Large intestine (tissue), 3 donors: ENCODE measurements at regions not wholly inside any gene's neighbourhood (a gene's known extent, or its start where the extent isn't known, plus 50 kb on each side); places are given as distances from the start of the nearest gene placed in this dataset.

Experiments
- DNase-seq, 2 donors: peaks; one replicate each; pipeline versions ENCODE4 v3.0.0 to v3.0.0-alpha.2; 2013
- H3K27ac ChIP-seq: one replicate; pipeline ENCODE4 v1.5.1; 2013; ENCODE audit warnings: low read length
- H3K27me3 ChIP-seq: 2 replicates; pipeline ENCODE4 v1.6.1; 2013; ENCODE audit warnings: low read length; ENCODE audit not compliant: control insufficient read depth, insufficient read depth
- H3K36me3 ChIP-seq: 2 replicates; pipeline ENCODE4 v1.6.1; 2013; ENCODE audit warnings: low read length; ENCODE audit not compliant: control insufficient read depth, insufficient read depth
- H3K4me1 ChIP-seq: one replicate; pipeline ENCODE4 v1.6.1; 2013; ENCODE audit warnings: low read length; ENCODE audit not compliant: control insufficient read depth, insufficient read depth
- H3K4me3 ChIP-seq: one replicate; pipeline ENCODE4 v1.5.1; 2013; ENCODE audit warnings: low read length
- H3K9me3 ChIP-seq: one replicate; pipeline ENCODE4 v1.6.1; 2013; ENCODE audit warnings: mild to moderate bottlenecking, low read depth, low read length, moderate library complexity; ENCODE audit not compliant: control insufficient read depth
- WGBS: methylation state at CpG from one replicate; pipeline ENCODE4 v1.1.5; 2013; ENCODE audit warnings: low lambda C conversion rate; ENCODE audit not compliant: insufficient coverage; 5-methylcytosine and 5-hydroxymethylcytosine counted together

DNA sequence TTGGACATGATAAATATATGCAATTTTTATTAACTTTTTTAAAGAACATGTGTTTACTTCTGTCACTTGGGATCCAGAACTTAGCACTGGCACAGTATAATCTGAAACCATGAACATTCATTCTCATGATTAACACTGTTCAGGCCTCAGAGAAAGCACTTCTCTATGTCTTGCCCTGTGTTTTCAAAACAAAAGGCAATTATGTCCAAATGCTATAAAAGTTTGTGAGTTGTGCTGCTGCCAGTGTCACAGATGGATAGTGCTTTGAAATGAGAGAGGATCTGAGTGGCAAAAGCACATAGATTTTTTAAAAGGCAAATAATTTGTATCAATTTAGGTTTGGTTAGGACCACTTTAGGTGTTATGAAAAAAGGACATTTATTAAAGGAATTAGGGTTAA is 470.5 kb upstream of the FAM98A start:
- no peaks in the 10 kb centered on the region for H3K27me3 ChIP-seq
- no peaks in the 10 kb centered on the region for H3K36me3 ChIP-seq
- DNase-seq: no peak
- no peak overlapping the region for H3K27ac ChIP-seq
- H3K4me3 ChIP-seq: no peak overlapping the region
- H3K9me3 ChIP-seq: no peaks in the 10 kb centered on the region
- H3K4me1 ChIP-seq: no peaks in the 10 kb centered on the region

DNA sequence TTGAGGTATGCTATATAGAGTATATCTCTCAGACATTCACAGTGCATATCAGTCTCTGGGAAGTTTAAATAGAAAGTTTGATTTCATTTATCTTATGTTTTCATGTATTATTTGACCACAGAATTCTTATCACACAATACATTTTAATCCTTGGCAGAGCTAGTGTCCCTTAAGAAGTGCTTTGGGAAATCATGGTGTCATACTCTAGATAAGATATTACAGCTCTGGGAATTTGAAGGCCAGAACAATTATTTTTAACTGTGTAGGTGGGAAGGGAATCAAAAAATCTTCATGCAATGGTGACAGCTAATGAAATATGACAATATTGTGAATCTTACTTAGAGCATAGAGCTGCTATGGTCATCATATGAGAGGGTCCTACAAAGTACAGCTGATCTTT is 451.3 kb upstream of the FAM98A start:
- Histone ChIP-seq H3K27me3 (no peaks in the 10 kb centered on the region), H3K4me3 (no peak overlapping the region), H3K4me1 (no peaks in the 10 kb centered on the region), H3K36me3 (no peaks in the 10 kb centered on the region), H3K9me3 (no peaks in the 10 kb centered on the region), H3K27ac (no peak overlapping the region)
- DNase-seq: no peak

DNA sequence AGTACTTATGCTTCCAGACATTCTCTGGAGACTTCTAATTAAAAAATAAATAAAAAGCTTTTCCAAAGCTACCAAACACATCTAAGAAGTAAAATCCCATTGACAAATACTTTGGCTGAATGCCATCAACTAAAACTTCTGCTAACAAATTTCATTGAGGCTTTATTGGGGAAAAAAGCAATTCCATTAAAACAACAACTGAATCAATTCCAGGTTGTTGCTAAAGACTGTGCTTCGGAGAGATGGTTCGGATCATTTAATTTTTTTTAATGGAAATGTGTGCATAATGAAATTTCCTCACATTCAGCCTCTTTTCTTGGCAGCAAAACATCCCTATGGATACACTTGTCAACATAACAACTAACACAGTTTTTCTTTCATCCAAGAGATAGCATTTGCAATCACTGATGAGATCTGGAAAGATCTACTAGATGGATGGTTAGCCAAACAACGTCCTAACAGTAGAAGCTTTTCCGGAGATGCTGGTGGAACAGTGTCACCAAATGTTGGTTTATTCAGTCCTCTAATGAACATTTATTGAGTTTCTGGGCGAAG is 446.1 kb upstream of the FAM98A start:
- Histone ChIP-seq H3K36me3 (no peaks in the 10 kb centered on the region), H3K27ac (no peak overlapping the region), H3K27me3 (no peaks in the 10 kb centered on the region), H3K4me1 (no peaks in the 10 kb centered on the region), H3K9me3 (no peaks in the 10 kb centered on the region), H3K4me3 (no peak overlapping the region)
- DNase-seq: no peak
- WGBS: no CpG with 5 or more reads among the region's 5 CpGs

DNA sequence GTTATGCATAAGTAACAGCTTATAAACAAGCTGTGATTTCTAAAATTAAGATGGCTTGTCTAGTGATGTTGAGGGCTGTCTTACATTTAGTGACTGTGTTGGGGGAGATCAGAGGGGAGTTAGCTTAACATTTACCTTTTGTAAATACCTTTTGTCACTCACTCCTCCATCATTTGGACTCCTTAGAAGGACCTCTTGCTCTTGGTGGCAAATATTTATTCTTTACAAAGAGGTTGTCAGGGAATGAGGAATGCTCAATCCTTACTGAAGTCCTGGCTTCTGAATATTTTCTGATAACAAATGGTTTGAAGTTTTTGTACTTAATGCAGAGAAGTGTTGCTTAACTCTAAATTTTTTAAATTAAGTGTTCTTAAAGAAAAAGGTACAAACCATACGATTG is 438.8 kb upstream of the FAM98A start:
- no CpG with 5 or more reads among the region's 1 CpG for WGBS
- no peak for DNase-seq
- Histone ChIP-seq H3K9me3 (no peaks in the 10 kb centered on the region), H3K4me3 (no peak overlapping the region), H3K27ac (no peak overlapping the region), H3K36me3 (no peaks in the 10 kb centered on the region), H3K4me1 (no peaks in the 10 kb centered on the region), H3K27me3 (no peaks in the 10 kb centered on the region)

DNA sequence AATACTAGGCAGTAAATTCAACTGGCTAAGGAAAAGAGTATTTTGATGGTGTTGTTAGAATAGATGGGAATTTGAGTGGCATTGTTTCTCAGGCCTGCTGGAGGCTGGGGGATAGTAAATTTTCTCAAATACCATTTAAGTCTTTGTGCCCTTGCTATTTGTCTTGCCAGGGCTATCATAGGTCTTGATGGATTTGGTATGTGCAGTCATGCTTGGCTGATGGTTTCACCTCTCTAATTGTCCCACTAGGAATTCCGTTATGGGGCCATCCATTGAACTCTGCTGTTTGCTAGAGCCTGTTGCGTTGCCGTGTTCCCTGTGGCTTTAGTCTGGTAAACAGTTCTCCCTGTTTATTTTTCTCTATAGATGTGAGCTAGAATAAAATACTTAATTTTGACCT is 438.1 kb upstream of the FAM98A start:
- H3K36me3 ChIP-seq: no peaks in the 10 kb centered on the region
- no peak for DNase-seq
- no peak overlapping the region for H3K4me3 ChIP-seq
- no peaks in the 10 kb centered on the region for H3K9me3 ChIP-seq
- no peak overlapping the region for H3K27ac ChIP-seq
- no peaks in the 10 kb centered on the region for H3K4me1 ChIP-seq
- no CpG with 5 or more reads among the region's 3 CpGs for WGBS
- no peaks in the 10 kb centered on the region for H3K27me3 ChIP-seq

DNA sequence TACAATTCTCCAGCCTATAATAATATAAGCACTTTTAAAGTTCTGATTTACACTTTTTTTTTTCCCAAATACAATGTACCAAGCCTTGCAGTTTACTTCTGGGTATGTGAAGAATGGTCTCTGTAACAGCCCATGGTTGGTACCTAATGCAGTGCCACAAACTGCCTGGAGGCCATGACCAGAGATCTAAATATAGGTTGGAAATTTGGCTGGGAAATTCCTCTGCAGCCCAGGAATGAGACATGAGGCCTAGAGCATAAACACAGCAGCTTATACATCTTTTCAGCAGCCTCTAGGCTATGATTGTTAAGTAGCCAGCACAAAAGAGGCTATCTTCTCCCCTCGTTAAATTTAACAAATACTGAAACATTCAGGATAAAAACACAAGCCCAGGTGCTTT is 432.0 kb upstream of the FAM98A start:
- no peak for DNase-seq
- no peaks in the 10 kb centered on the region for H3K36me3 ChIP-seq
- H3K4me1 ChIP-seq: no peaks in the 10 kb centered on the region
- no peaks in the 10 kb centered on the region for H3K9me3 ChIP-seq
- H3K4me3 ChIP-seq: no peak overlapping the region
- no peak overlapping the region for H3K27ac ChIP-seq
- no peaks in the 10 kb centered on the region for H3K27me3 ChIP-seq
- no CpG with 5 or more reads among the region's 1 CpG for WGBS

DNA sequence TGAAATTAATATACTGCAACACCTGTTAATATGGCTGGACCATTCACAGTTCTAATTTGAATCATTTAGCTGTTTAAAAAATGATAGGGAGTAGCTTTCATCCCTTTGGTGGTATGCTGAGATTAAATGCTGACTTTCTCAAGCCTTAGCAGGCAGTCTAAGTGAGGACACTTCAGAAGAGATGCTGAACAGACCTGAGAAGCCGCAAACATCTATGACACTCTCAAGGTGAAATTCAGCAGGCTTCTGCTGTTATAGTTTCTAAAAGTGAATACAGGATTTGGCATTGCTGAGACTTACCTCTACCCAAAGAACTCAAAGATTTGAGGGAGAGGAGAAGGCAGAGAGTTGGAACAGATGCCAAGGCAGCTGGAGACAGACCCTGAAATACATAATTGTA is 431.2 kb upstream of the FAM98A start:
- H3K36me3 ChIP-seq: no peaks in the 10 kb centered on the region
- H3K27me3 ChIP-seq: no peaks in the 10 kb centered on the region
- no peak overlapping the region for H3K27ac ChIP-seq
- WGBS: no CpG with 5 or more reads among the region's 1 CpG
- H3K4me1 ChIP-seq: no peaks in the 10 kb centered on the region
- H3K4me3 ChIP-seq: no peak overlapping the region
- no peak for DNase-seq
- H3K9me3 ChIP-seq: no peaks in the 10 kb centered on the region

DNA sequence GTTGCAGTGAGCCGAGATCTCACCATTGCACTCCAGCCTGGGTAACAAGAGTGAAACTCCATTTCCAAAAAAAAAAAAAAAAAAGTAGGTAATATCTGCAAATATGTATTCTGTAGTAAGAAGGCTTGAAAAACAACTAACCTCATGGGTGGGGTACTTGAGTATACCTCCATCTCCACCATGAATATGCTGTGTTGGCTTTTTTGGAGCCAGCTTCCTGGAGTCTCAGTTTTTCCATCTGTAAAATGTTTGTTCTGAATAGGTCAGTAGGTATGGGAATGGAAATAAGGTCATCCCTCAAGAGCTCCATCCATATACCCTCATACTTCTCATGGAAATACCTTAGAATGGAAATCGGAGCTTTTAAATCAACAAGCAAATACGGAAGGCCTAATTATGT is 430.0 kb upstream of the FAM98A start:
- H3K36me3 ChIP-seq: no peaks in the 10 kb centered on the region
- no peak for DNase-seq
- no peak overlapping the region for H3K4me3 ChIP-seq
- no peaks in the 10 kb centered on the region for H3K9me3 ChIP-seq
- H3K27ac ChIP-seq: no peak overlapping the region
- no CpG with 5 or more reads among the region's 3 CpGs for WGBS
- no peaks in the 10 kb centered on the region for H3K27me3 ChIP-seq
- no peaks in the 10 kb centered on the region for H3K4me1 ChIP-seq

DNA sequence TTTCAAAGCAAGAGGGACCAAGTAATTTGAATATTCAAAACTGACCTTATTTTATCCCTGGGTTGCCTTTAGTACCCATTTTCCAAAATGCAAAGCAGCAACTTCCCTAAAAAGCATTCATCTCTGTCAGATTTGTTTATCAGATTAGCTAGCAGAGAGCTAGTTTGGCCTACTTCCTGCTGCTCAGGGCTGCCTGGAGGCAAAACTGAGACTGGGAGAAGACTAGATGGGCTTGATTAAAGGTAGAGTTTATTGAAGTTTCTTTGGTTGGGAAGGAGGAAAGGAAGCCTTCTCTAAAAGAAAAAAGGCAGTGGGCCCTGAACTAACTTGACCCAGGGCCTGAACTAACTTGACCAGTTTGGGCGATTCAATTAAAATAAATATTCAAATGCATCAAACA is 426.1 kb upstream of the FAM98A start:
- Histone ChIP-seq H3K27ac (no peak overlapping the region), H3K27me3 (no peaks in the 10 kb centered on the region), H3K4me3 (no peak overlapping the region), H3K4me1 (no peaks in the 10 kb centered on the region), H3K36me3 (no peaks in the 10 kb centered on the region), H3K9me3 (no peaks in the 10 kb centered on the region)
- no CpG with 5 or more reads among the region's 1 CpG for WGBS
- no peak for DNase-seq

DNA sequence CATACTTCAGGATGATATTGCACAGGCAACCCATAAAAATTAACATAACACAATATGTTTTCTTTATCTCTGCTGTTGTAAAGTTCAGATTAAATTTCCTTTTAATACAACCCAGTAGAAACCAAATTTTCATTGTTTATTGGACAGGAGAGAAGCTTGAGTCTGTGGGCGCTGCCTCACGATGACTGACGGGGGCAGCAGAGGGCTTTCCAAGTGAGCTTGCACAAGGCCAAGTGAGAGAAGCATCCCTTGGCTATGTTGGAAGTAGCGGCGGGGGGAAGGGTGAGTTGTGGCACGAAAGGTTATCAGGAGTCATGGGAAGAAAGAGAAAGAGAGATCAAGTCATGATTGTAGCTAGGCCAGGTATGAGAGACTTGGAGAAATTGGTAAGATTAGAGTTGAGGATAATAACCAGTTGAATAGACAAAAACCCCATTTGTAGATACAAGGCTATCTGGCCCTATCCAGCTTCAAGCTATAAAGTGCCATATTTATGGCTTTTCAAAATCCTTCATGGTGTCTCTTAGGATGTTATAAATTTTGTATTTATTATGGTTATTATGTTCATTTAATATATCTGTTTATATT is 413.7 kb upstream of the FAM98A start:
- peak; percentile 45 to 57 for DNase-seq
- 0% methylated on average over 1 of the region's 6 CpGs for WGBS
- Histone ChIP-seq H3K9me3 (peaks cover 5% of the 10 kb centered on the region), H3K36me3 (no peaks in the 10 kb centered on the region), H3K4me1 (no peaks in the 10 kb centered on the region), H3K4me3 (no peak overlapping the region), H3K27me3 (no peaks in the 10 kb centered on the region), H3K27ac (no peak overlapping the region)

DNA sequence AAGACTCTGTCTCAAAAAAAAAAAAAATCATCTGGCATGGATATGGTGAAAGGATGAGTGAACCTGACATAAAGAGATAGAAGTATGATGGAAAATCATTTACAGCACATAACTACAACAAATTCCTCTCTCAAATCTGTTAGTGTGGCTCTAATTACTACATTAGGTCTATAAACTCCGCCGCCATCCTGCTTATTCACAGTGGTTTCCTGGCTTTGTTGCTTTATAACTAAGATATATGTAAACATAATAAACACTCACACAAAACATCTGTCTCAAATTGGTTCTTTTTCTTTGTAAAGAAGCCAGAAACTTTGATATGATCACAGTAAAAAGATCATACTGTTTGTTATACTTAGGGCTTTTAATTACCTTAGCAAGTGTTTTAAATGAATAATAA is 412.6 kb upstream of the FAM98A start:
- Histone ChIP-seq H3K36me3 (no peaks in the 10 kb centered on the region), H3K9me3 (peaks cover 5% of the 10 kb centered on the region), H3K4me1 (no peaks in the 10 kb centered on the region), H3K4me3 (no peak overlapping the region), H3K27ac (no peak overlapping the region), H3K27me3 (no peaks in the 10 kb centered on the region)
- no peak for DNase-seq
- 64% methylated on average over 2 of the region's 2 CpGs for WGBS
